Neuron (in vitro differentiated cells): ENCODE measurements at regions not wholly inside any gene's neighbourhood (a gene's known extent, or its start where the extent isn't known, plus 50 kb on each side); places are given as distances from the start of the nearest gene placed in this dataset.

Experiments used
- H2AFZ ChIP-seq: one replicate; pipeline ENCODE4 v1.6.1; 2013; ENCODE audit warnings: low read depth, mild to moderate bottlenecking, inconsistent platforms, low read length, moderate library complexity
- H3K27me3 ChIP-seq: one replicate; pipeline ENCODE4 v1.6.1; 2013; ENCODE audit warnings: low read length; ENCODE audit not compliant: insufficient read depth
- H3K36me3 ChIP-seq: one replicate; pipeline ENCODE4 v1.6.1; 2013; ENCODE audit warnings: low read length; ENCODE audit not compliant: insufficient read depth
- H3K4me1 ChIP-seq: one replicate; pipeline ENCODE4 v1.6.1; 2013; ENCODE audit warnings: low read length; ENCODE audit not compliant: insufficient read depth
- H3K4me3 ChIP-seq: 2 replicates; pipeline ENCODE4 v1.5.1; 2013; ENCODE audit warnings: mild to moderate bottlenecking, low read length, moderate library complexity
- H3K9me3 ChIP-seq: one replicate; pipeline ENCODE4 v1.6.1; 2013; ENCODE audit warnings: low read length

DNA sequence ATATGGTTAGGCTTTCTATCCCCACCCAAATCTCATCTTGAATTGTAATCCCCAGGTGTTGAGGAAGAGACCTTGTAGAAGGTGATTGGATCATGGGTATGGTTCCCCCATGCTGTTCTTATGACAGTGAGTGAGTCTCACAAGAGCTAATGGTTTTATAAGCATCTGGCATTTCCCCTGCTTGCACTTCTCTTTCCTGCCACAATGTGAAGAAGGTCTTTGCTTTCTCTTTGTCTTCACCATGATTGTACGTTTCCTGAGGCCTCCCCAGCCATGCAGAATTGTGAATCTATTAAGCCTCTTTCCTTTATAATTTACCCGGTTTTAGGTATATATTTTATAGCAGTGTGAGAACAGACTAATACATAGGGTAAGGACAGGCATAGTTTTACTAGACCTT, 334.5 kb downstream of the TLR4 start:
- H3K4me3 ChIP-seq: no peak overlapping the region
- no peaks in the 10 kb centered on the region for H3K4me1 ChIP-seq
- no peaks in the 10 kb centered on the region for H3K36me3 ChIP-seq
- H3K27me3 ChIP-seq: no peaks in the 10 kb centered on the region
- H2AFZ ChIP-seq: no peak overlapping the region
- H3K9me3 ChIP-seq: no peaks in the 10 kb centered on the region

- no peak overlapping the region for H3K4me3 ChIP-seq
- H2AFZ ChIP-seq: no peak overlapping the region
- no peaks in the 10 kb centered on the region for H3K36me3 ChIP-seq
- no peaks in the 10 kb centered on the region for H3K9me3 ChIP-seq
- H3K27me3 ChIP-seq: no peaks in the 10 kb centered on the region
- H3K4me1 ChIP-seq: no peaks in the 10 kb centered on the region
These were observed 354.0 kb downstream of the TLR4 start for GRCh38 chr9:118058227-118058626.

GRCh38 chr9:118059484-118060278, 355.5 kb downstream of the TLR4 start:
- H3K4me1 ChIP-seq: no peaks in the 10 kb centered on the region
- no peaks in the 10 kb centered on the region for H3K9me3 ChIP-seq
- no peaks in the 10 kb centered on the region for H3K36me3 ChIP-seq
- H3K4me3 ChIP-seq: no peak overlapping the region
- no peak overlapping the region for H2AFZ ChIP-seq
- H3K27me3 ChIP-seq: no peaks in the 10 kb centered on the region

DNA sequence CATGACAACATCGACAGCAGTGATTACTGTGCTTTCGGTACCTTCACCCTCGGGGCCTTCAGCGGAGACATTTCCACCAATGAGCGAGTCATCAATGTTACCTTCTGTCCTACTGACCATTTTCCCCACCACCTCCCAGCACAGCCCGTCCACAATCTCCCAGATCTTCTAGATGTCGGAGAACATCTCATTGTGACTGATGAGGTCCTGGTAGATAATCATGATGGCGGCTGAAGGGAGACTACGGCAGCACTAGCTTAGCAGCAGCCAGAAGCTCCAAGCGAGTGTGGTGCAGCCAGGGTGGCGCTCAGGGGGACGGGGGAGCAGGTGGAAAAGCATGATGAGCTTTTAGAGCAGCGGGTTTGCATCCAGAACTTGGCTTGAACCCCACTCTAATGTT, 379.0 kb downstream of the TLR4 start:
- Histone ChIP-seq H3K9me3 (no peaks in the 10 kb centered on the region), H2AFZ (no peak overlapping the region), H3K27me3 (no peaks in the 10 kb centered on the region), H3K36me3 (no peaks in the 10 kb centered on the region), H3K4me1 (no peaks in the 10 kb centered on the region), H3K4me3 (no peak overlapping the region)

DNA sequence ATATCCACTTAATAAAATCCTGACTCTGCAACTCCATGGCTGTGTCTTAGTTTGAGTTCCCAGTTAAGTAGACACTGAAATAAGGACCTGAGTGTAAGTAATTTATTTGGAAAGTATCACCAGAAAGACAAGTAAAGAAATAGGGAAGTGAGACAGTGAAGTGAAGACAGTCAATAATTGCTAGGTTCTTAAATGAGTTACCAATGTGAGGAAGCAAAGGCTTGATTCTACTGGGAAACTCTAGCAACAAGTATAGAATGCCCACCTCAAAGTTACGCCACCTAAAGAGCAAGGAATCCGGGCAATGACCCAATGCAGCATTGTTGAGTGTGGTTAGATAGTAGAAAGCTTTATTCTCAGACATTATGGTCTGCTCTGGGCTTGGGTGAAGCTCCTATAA, 383.9 kb downstream of the TLR4 start:
- Histone ChIP-seq H3K27me3 (no peaks in the 10 kb centered on the region), H3K9me3 (no peaks in the 10 kb centered on the region), H2AFZ (no peak overlapping the region), H3K4me1 (no peaks in the 10 kb centered on the region), H3K4me3 (no peak overlapping the region), H3K36me3 (no peaks in the 10 kb centered on the region)

- H3K27me3 ChIP-seq: no peaks in the 10 kb centered on the region
- no peaks in the 10 kb centered on the region for H3K4me1 ChIP-seq
- H3K4me3 ChIP-seq: no peak overlapping the region
- no peaks in the 10 kb centered on the region for H3K9me3 ChIP-seq
- no peak overlapping the region for H2AFZ ChIP-seq
- no peaks in the 10 kb centered on the region for H3K36me3 ChIP-seq
These were observed 387.0 kb downstream of the TLR4 start for GRCh38 chr9:118091226-118091625.

GRCh38 chr9:118091711-118092500, 387.7 kb downstream of the TLR4 start:
- Histone ChIP-seq H3K36me3 (no peaks in the 10 kb centered on the region), H3K4me1 (no peaks in the 10 kb centered on the region), H3K9me3 (no peaks in the 10 kb centered on the region), H3K27me3 (no peaks in the 10 kb centered on the region), H3K4me3 (no peak overlapping the region), H2AFZ (no peak overlapping the region)

DNA sequence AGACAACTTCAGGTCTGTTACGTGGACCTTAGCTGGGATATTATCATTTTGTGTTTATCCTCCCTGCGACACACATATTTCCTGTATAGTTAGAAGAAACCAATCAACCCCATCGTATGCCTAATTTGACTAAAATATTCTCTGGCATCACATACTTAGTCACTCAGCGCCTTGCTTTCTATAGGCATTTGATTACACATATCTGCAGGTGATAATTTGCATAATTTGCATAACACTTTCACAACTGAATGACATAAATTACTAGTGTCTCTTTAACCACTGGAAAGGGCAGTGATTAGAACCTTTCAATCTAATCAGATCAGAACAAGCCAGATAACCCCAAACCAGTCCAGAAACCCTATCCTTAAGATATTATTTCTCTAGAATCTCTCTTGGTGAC, 390.2 kb downstream of the TLR4 start:
- H3K36me3 ChIP-seq: no peaks in the 10 kb centered on the region
- no peaks in the 10 kb centered on the region for H3K4me1 ChIP-seq
- no peaks in the 10 kb centered on the region for H3K27me3 ChIP-seq
- no peak overlapping the region for H3K4me3 ChIP-seq
- H3K9me3 ChIP-seq: no peaks in the 10 kb centered on the region
- no peak overlapping the region for H2AFZ ChIP-seq

DNA sequence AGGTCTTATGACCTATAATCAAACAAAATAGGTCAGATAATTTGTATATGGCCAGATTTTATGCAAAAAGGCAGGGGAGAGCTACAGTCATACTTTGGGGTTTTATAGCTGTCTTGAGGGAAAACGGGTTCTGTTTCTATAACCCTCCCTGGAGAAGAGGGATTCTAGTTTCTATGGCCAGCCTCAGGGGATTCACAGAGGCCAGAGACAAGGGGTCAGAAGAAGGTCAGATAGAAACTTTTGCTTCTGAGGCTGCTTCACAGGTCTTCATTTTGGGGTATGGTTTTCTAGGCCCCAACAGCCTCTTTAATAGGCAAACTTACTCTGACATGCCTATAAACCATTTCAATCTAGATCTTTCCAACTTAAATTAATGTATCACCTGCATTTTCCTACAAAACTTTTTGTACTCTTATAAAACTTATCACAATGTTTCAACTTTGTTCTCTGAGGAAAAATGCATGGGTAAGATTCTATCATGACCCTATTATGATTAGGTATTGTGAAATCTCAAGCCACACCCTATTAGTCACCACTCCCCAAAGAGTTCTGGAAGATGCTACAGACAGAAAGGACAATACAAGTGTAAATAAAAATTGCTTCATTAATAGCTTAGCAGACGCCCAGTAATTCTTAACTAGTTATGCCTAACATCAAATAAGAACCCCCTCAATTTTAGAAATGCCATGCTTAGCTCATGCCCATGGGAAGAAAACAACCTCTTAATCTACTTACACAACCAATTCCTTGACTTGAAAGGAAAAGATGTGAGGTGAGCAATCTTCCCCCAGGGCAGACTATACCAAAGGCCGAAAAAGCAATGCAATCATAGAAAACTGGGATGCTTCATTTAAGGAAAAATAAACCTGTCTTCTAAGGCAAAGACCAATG, 396.6 kb downstream of the TLR4 start:
- Histone ChIP-seq H3K36me3 (no peaks in the 10 kb centered on the region), H3K4me3 (no peak overlapping the region), H2AFZ (no peak overlapping the region), H3K4me1 (peaks cover 2% of the 10 kb centered on the region), H3K9me3 (no peaks in the 10 kb centered on the region), H3K27me3 (no peaks in the 10 kb centered on the region)

- Histone ChIP-seq H3K36me3 (no peaks in the 10 kb centered on the region), H3K9me3 (no peaks in the 10 kb centered on the region), H2AFZ (no peak overlapping the region), H3K27me3 (no peaks in the 10 kb centered on the region), H3K4me1 (peaks cover 2% of the 10 kb centered on the region), H3K4me3 (no peak overlapping the region)
These were observed 400.2 kb downstream of the TLR4 start for GRCh38 chr9:118104363-118104762.

- Histone ChIP-seq H3K36me3 (no peaks in the 10 kb centered on the region), H2AFZ (no peak overlapping the region), H3K4me1 (no peaks in the 10 kb centered on the region), H3K4me3 (no peak overlapping the region), H3K27me3 (no peaks in the 10 kb centered on the region), H3K9me3 (no peaks in the 10 kb centered on the region)
These were observed 404.8 kb downstream of the TLR4 start for GRCh38 chr9:118108971-118109370.

DNA sequence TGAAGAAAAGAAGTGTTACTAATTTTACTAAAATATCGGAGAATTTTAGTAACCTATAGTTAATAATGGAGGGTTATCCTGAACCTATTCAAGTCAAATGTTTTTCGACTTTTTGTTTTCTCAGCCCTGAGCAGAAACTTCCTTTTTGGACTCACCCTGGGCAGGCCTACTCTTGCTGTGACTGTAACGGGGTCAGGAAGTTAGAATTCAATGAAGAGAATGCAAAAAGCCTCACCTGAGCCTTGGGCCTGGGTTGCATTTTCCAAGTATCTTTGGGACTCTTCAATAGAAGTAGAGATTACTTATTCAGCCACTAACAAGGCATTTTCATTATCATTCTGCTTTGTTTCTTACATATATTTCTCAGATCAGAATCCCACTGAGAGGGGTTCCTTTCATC, 405.3 kb downstream of the TLR4 start:
- Histone ChIP-seq H3K36me3 (no peaks in the 10 kb centered on the region), H3K9me3 (no peaks in the 10 kb centered on the region), H3K4me3 (no peak overlapping the region), H3K27me3 (no peaks in the 10 kb centered on the region), H2AFZ (no peak overlapping the region), H3K4me1 (no peaks in the 10 kb centered on the region)

DNA sequence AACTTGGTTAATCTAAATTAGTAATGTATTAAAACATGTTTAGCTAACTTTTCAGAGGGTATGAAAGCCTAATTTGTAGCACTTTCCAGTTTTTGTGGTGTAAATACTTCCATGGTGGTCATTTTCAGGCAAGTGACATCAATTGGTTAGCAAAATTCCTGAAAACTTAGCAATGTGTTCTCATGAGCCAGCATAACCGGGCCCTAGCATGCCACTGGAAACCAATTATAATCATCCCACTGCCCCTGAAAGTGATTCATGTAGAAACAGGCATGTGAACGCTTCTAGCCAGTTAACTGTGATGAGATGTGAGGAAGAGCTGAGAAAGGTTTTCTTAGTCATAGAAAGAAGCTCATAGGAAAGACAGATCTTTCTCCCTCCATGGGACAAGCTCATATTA, 417.2 kb downstream of the TLR4 start:
- no peak overlapping the region for H2AFZ ChIP-seq
- no peaks in the 10 kb centered on the region for H3K27me3 ChIP-seq
- H3K36me3 ChIP-seq: no peaks in the 10 kb centered on the region
- no peaks in the 10 kb centered on the region for H3K9me3 ChIP-seq
- H3K4me3 ChIP-seq: no peak overlapping the region
- peaks cover 30% of the 10 kb centered on the region for H3K4me1 ChIP-seq
